ENCODE measurements at regions not wholly inside any gene's neighbourhood (a gene's known extent, or its start where the extent isn't known, plus 50 kb on each side); places are given as distances from the start of the nearest gene placed in this dataset.

- no peak for DNase-seq (ENCODE audit: low read depth in 1 of 2, low spot score in 2 of 2)
- H3K9me3 ChIP-seq (replicated peaks): no peaks in the 10 kb centered on the region
Observed at GRCh38 chr4:55762819-55763218, 56.8 kb upstream of the EXOC1L start.

GRCh38 chr4:55763996-55764395 lies 55.6 kb upstream of the EXOC1L start:
- DNase-seq (ENCODE audit: low read depth in 1 of 2, low spot score in 2 of 2): no peak
- H3K9me3 ChIP-seq (replicated peaks): no peaks in the 10 kb centered on the region
- no peaks in the 10 kb centered on the region for H3K36me3 ChIP-seq
- no peak overlapping the region for H3K27ac ChIP-seq
- H3K4me1 ChIP-seq (replicated peaks): peaks cover 5% of the 10 kb centered on the region; the same call in 1 of the 2 replicates
- no peaks in the 10 kb centered on the region for H3K27me3 ChIP-seq (replicated peaks)
- H3K4me3 ChIP-seq: no peak overlapping the region

More at GRCh38 chr4:55762819-55763218, 56.8 kb upstream of the EXOC1L start:
- H3K27ac ChIP-seq: no peak overlapping the region
- H3K4me3 ChIP-seq: no peak overlapping the region
- H3K27me3 ChIP-seq (replicated peaks): no peaks in the 10 kb centered on the region
- H3K36me3 ChIP-seq: no peaks in the 10 kb centered on the region
- H3K4me1 ChIP-seq (replicated peaks): no peaks in the 10 kb centered on the region

GRCh38 chr4:55765070-55765469 lies 54.5 kb upstream of the EXOC1L start:
- no peak for DNase-seq (ENCODE audit: low read depth in 1 of 2, low spot score in 2 of 2)
- Histone ChIP-seq H3K9me3 (replicated peaks) (no peaks in the 10 kb centered on the region), H3K4me1 (replicated peaks) (peaks cover 5% of the 10 kb centered on the region; the same call in 1 of the 2 replicates), H3K4me3 (no peak overlapping the region), H3K27me3 (replicated peaks) (no peaks in the 10 kb centered on the region), H3K36me3 (no peaks in the 10 kb centered on the region), H3K27ac (no peak overlapping the region)

GRCh38 chr4:55768291-55768690 lies 51.3 kb upstream of the EXOC1L start:
- peak; percentile 46 to 68 for DNase-seq (ENCODE audit: low read depth in 1 of 2, low spot score in 2 of 2)
- H3K27me3 ChIP-seq (replicated peaks): no peaks in the 10 kb centered on the region

More at GRCh38 chr4:55768291-55768690, 51.3 kb upstream of the EXOC1L start:
- no peaks in the 10 kb centered on the region for H3K36me3 ChIP-seq
- no peaks in the 10 kb centered on the region for H3K9me3 ChIP-seq (replicated peaks)
- H3K4me1 ChIP-seq (replicated peaks): peaks cover 5% of the 10 kb centered on the region; the same call in 1 of the 2 replicates
- H3K4me3 ChIP-seq: no peak overlapping the region
- H3K27ac ChIP-seq: no peak overlapping the region

Measured in SJSA1 (cell line).